Endothelial cell of umbilical vein (primary cell): ENCODE measurements at regions not wholly inside any gene's neighbourhood (a gene's known extent, or its start where the extent isn't known, plus 50 kb on each side); places are given as distances from the start of the nearest gene placed in this dataset.

Experiments used
- BruUV-seq: library from RNA; stranded (reverse); fragments of 400-500 nt; replicated peaks from 2 replicates; lab custom pipeline; 2021; lab: Mats Ljungman, UMichigan
- CTCF ChIA-PET: fragments of 300-600, 350-600 bp; sonication (Branson Sonifier 250); formaldehyde crosslinking; loops from one replicate; lab custom pipeline; 2021; ENCODE audit warnings: antibody characterized with exemption, inconsistent platforms; lab: Charles Lee
- POLR2A ChIA-PET: fragments of 300-600, 350-600 bp; sonication (Branson Sonifier 250); formaldehyde crosslinking; loops from one replicate; lab custom pipeline; 2021; ENCODE audit warnings: antibody characterized with exemption, inconsistent platforms; lab: Charles Lee
- DNase-seq: peaks from one replicate; pipeline ENCODE4 v3.0.0-alpha.2; 2011; ENCODE audit warnings: low read depth, low spot score
- FAIRE-seq: peaks from 2 replicates; lab custom pipeline; 2011; peaks lifted over from hg19 to GRCh38; lab: Jason Lieb, UNC
- H2AFZ ChIP-seq: 2 replicates; pipeline ENCODE4 v1.6.0; 2012; ENCODE audit warnings: low read depth, low read length, control low read depth, inconsistent platforms
- H3K27ac ChIP-seq: 2 replicates; pipeline ENCODE4 v1.5.1; 2011; ENCODE audit warnings: low read depth, mild to moderate bottlenecking, control low read depth, low read length, moderate library complexity; ENCODE audit not compliant: insufficient read depth
- H3K27me3 ChIP-seq, 2 experiments: 2 replicates each; pipeline versions ENCODE4 v1.6.0 to v1.6.1; 2011; ENCODE audit warnings: low read length in 2 of 2, mixed read lengths in 1 of 2; ENCODE audit not compliant: control insufficient read depth in 2 of 2, insufficient read depth in 2 of 2
- H3K36me3 ChIP-seq, 2 experiments: 2 replicates in 1 of 2; 3 replicates in 1 of 2; pipeline ENCODE4 v1.5.1; 2011; ENCODE audit warnings: low read length in 2 of 2, mild to moderate bottlenecking in 1 of 2, moderate library complexity in 1 of 2; ENCODE audit not compliant: control insufficient read depth in 2 of 2, insufficient read depth in 2 of 2; ENCODE audit errors: extremely low read depth in 1 of 2
- H3K4me1 ChIP-seq: 3 replicates; pipeline ENCODE4 v1.5.1; 2011; ENCODE audit warnings: mild to moderate bottlenecking, low read length; ENCODE audit not compliant: control insufficient read depth, insufficient read depth; ENCODE audit errors: extremely low read depth
- H3K4me2 ChIP-seq: 2 replicates; pipeline ENCODE4 v1.6.1; 2011; ENCODE audit warnings: low read length, control low read depth, mixed read lengths; ENCODE audit not compliant: insufficient read depth
- H3K4me3 ChIP-seq, 3 experiments: fragments of 200-600 bp in 1 of 3; sonication (generic), shearing (Covaris generic) in 1 of 3; replicated peaks in 1 of 3; 2 replicates each; pipeline ENCODE4 v1.5.1; 2011 to 2016; ENCODE audit warnings: control low read depth in 3 of 3, low read length in 3 of 3, mild to moderate bottlenecking in 2 of 3, inconsistent platforms in 1 of 3, low read depth in 1 of 3, moderate library complexity in 1 of 3; ENCODE audit not compliant: insufficient read depth in 1 of 3
- H3K79me2 ChIP-seq: 2 replicates; pipeline ENCODE4 v1.6.0; 2012; ENCODE audit warnings: low read length, inconsistent platforms; ENCODE audit not compliant: control insufficient read depth, insufficient read depth
- H3K9ac ChIP-seq: replicated peaks from 2 replicates; pipeline ENCODE3; 2011; ENCODE audit warnings: low read length, control low read depth; ENCODE audit not compliant: insufficient read depth; ENCODE audit errors: extremely low read depth
- H3K9me1 ChIP-seq: replicated peaks from 3 replicates; pipeline ENCODE4 v1.6.0; 2011; ENCODE audit warnings: mild to moderate bottlenecking, low read length; ENCODE audit not compliant: control insufficient read depth, insufficient read depth; ENCODE audit errors: extremely low read depth
- H3K9me3 ChIP-seq: replicated peaks from 2 replicates; pipeline ENCODE4 v1.5.1; 2012; ENCODE audit warnings: low read length, inconsistent platforms; ENCODE audit not compliant: control insufficient read depth, insufficient read depth
- H4K20me1 ChIP-seq: replicated peaks from 2 replicates; pipeline ENCODE3; 2011; ENCODE audit warnings: mild to moderate bottlenecking, low read length; ENCODE audit not compliant: control insufficient read depth, insufficient read depth; ENCODE audit errors: extremely low read depth
- MYC ChIP-seq: IDR thresholded peaks from one replicate; pipeline ENCODE4 v1.6.1; 2011; ENCODE audit warnings: mild to moderate bottlenecking, low read depth, low read length
- dilution Hi-C: fragments of 300-500 bp; cut with MboI; formaldehyde crosslinking; loops from one replicate; pipeline ENCODE4 v1.15.0; 2019; ENCODE audit warnings: low sequenced_read_pairs; ENCODE audit not compliant: extremely low pct_ligation_motif_present
- intact Hi-C: fragments of 100-400 bp; cut with micrococcal nuclease; formaldehyde crosslinking; loops from one replicate; pipeline ENCODE4 v1.10.0; 2022
- TF ChIP-seq, protein P1 (sequence below): IDR thresholded peaks from 2 replicates; pipeline ENCODE4 v1.6.1; 2011; ENCODE audit not compliant: insufficient read depth, insufficient read length

DNA sequence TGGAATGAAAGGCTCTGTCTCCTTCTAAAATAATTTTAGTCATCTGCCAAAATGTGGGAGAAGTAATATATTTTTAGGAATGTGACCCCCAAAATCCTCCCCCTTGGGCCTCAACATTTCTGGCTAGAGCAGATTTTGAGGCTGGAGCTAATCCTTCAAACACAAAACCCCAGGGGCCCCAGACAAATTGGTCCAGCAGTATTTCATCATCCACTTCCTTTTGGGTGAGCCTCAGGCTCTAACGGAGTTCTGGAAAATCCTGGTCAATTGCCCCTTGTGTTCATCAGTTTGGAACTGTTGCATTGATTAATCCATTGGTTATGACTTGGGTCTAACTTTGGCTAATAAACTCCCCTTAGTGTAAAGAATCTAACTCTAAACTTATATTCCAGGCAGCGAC is 67.4 kb upstream of the PCDH19 start:
- TF ChIP-seq MYC, result no peak
- TF ChIP-seq, protein P1, sequence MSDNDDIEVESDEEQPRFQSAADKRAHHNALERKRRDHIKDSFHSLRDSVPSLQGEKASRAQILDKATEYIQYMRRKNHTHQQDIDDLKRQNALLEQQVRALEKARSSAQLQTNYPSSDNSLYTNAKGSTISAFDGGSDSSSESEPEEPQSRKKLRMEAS, result no peak
- H3K9me1 ChIP-seq, result no peaks in the 10 kb centered on the region
- no peaks in the 10 kb centered on the region for H4K20me1 ChIP-seq
- dilution Hi-C loops (no loop called here), intact Hi-C loops (no loop called here)
- no peak overlapping the region for H2AFZ ChIP-seq
- H3K4me2 ChIP-seq, result no peak overlapping the region
- no peak overlapping the region for H3K9ac ChIP-seq
- H3K4me1 ChIP-seq, result no peaks in the 10 kb centered on the region
- no peaks in the 10 kb centered on the region for H3K36me3 ChIP-seq
- H3K27me3 ChIP-seq, result no peaks in the 10 kb centered on the region
- BruUV-seq, result no TSS peak
- FAIRE-seq (no peak), DNase-seq (no peak)
- ChIA-PET CTCF (no interaction called here), POLR2A (no interaction called here)
- H3K9me3 ChIP-seq, result no peaks in the 10 kb centered on the region
- no peaks in the 10 kb centered on the region for H3K79me2 ChIP-seq
- no peak overlapping the region for H3K4me3 ChIP-seq
- no peak overlapping the region for H3K27ac ChIP-seq
